ENCODE measurements at regions not wholly inside any gene's neighbourhood (a gene's known extent, or its start where the extent isn't known, plus 50 kb on each side); places are given as distances from the start of the nearest gene placed in this dataset.

GRCh38 chr9:706073-706472, 135.4 kb upstream of the DMRT1 start:
- H3K27ac ChIP-seq: peak overlapping the region; percentile 67
- TF ChIP-seq CTCF (IDR thresholded peaks at IDR 0.05): no peak
- TF ChIP-seq ZFX (IDR thresholded peaks at IDR 0.05; ENCODE audit: borderline replicate concordance): no peak

- TF ChIP-seq CTCF (IDR thresholded peaks at IDR 0.05) (no peak), ZFX (IDR thresholded peaks at IDR 0.05; ENCODE audit: borderline replicate concordance) (no peak)
- H3K27ac ChIP-seq: peak overlapping the region; percentile 67
These were observed 134.7 kb upstream of the DMRT1 start for GRCh38 chr9:706606-707459.

GRCh38 chr9:708182-708550, 133.3 kb upstream of the DMRT1 start:
- peak overlapping the region; percentile 45; the same call in 1 of the 2 replicates for H3K27ac ChIP-seq
- no peak for TF ChIP-seq ZFX (IDR thresholded peaks at IDR 0.05; ENCODE audit: borderline replicate concordance)
- no peak for TF ChIP-seq CTCF (IDR thresholded peaks at IDR 0.05)

- H3K27ac ChIP-seq: peak overlapping the region; percentile 45; the same call in 1 of the 2 replicates
- TF ChIP-seq CTCF (IDR thresholded peaks at IDR 0.05): no peak
- TF ChIP-seq ZFX (IDR thresholded peaks at IDR 0.05; ENCODE audit: borderline replicate concordance): no peak
These were observed 132.7 kb upstream of the DMRT1 start for GRCh38 chr9:708551-709432.

GRCh38 chr9:710951-711745, 130.3 kb upstream of the DMRT1 start:
- no peak overlapping the region for H3K27ac ChIP-seq
- TF ChIP-seq CTCF (IDR thresholded peaks at IDR 0.05): no peak
- TF ChIP-seq ZFX (IDR thresholded peaks at IDR 0.05; ENCODE audit: borderline replicate concordance): no peak

- H3K27ac ChIP-seq: no peak overlapping the region
- TF ChIP-seq CTCF (IDR thresholded peaks at IDR 0.05) (no peak), ZFX (IDR thresholded peaks at IDR 0.05; ENCODE audit: borderline replicate concordance) (no peak)
These were observed 129.5 kb upstream of the DMRT1 start for GRCh38 chr9:711761-712553.

Data from 22Rv1 (cell line).